ENCODE measurements at regions not wholly inside any gene's neighbourhood (a gene's known extent, or its start where the extent isn't known, plus 50 kb on each side); places are given as distances from the start of the nearest gene placed in this dataset.

DNA sequence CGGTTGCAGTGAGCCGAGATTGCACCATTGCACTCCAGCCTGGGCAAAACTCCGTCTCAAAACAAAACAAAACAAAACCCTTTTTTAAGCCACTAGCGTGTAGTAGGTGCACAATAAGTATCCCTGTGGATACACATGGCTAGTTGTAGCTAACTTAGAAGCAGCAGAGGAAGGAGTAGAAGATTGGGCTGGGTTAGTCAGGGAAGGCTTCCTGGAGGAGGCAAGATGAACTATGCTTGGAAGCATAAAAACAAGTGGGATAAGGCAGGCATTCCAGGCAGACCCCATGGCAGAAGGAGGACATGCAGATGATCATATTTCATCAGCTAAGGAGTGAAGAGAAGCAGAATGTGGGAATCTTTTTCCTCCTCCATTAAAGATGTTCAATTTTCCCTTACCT lies 83.4 kb downstream of the IRX5 start:
- no peaks in the 10 kb centered on the region for H3K4me1 ChIP-seq
- 88% methylated on average over 2 of the region's 4 CpGs; no CpG with 5 or more reads in 1 of the 2 donors for WGBS, 2 donors (ENCODE audit: low coverage in 1 of 2)
- H3K4me3 ChIP-seq, result no peak overlapping the region

GRCh38 chr16:55015181-55015913 lies 84.7 kb downstream of the IRX5 start:
- Histone ChIP-seq H3K9me3 (peaks cover 0 to 3% (median 0%) of the 10 kb centered on the region in 3 donors), H3K36me3 (no peaks in the 10 kb centered on the region), H3K27me3 (peaks cover 19% of the 10 kb centered on the region), H3K4me1 (no peaks in the 10 kb centered on the region), H3K27ac (no peak overlapping the region), H3K4me3 (no peak overlapping the region)
- TF ChIP-seq EP300 (IDR thresholded peaks at IDR 0.05), result no peak
- WGBS, 2 donors (ENCODE audit: low coverage in 1 of 2), result 61 to 64% methylated on average over 5 to 8 of the region's 10 CpGs
- ATAC-seq, result no peak

More for the DNA sequence above, 83.4 kb downstream of the IRX5 start:
- Histone ChIP-seq H3K36me3 (no peaks in the 10 kb centered on the region), H3K9me3 (no peaks in the 10 kb centered on the region), H3K27ac (no peak overlapping the region), H3K27me3 (peaks cover 18% of the 10 kb centered on the region)
- TF ChIP-seq POLR2AphosphoS5 (IDR thresholded peaks at IDR 0.05) (no peak), CTCF (IDR thresholded peaks at IDR 0.05) (no peak), POLR2A (IDR thresholded peaks at IDR 0.05) (no peak), EP300 (IDR thresholded peaks at IDR 0.05) (no peak)
- ATAC-seq, result no peak

DNA sequence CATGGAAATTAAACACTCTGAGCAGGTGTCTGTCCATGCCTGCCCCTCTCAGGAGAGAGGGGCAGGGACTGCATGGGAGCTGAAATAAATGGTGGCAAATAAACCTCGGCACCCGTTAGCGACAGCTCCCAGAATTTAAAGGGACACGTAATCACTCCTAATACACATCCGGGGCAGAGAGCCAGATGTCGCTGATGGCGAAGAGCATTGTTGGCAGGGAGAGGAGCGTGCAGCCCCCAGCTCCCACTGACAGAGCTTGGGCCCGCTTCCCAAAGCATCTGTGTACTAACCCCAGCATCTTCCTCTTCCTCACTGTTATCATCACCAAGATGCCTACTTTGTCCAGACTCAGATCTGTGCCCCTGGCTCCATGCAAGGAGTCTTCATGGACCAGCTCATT lies 85.8 kb downstream of the IRX5 start:
- WGBS, 2 donors (ENCODE audit: low coverage in 1 of 2), result 64 to 92% methylated on average over 2 to 3 of the region's 9 CpGs
- H3K27ac ChIP-seq, result no peak overlapping the region
- peaks cover 21% of the 10 kb centered on the region for H3K27me3 ChIP-seq
- H3K9me3 ChIP-seq, result peaks cover 0 to 15% (median 0%) of the 10 kb centered on the region in 3 donors
- H3K36me3 ChIP-seq, result no peaks in the 10 kb centered on the region
- no peaks in the 10 kb centered on the region for H3K4me1 ChIP-seq
- no peak overlapping the region for H3K4me3 ChIP-seq
- TF ChIP-seq CTCF (IDR thresholded peaks at IDR 0.05), result no peak
- TF ChIP-seq EP300 (IDR thresholded peaks at IDR 0.05), result no peak
- no peak for TF ChIP-seq POLR2AphosphoS5 (IDR thresholded peaks at IDR 0.05)
- TF ChIP-seq POLR2A (IDR thresholded peaks at IDR 0.05), result no peak
- ATAC-seq, result no peak

- H3K9me3 ChIP-seq, result peaks cover 0 to 23% (median 0%) of the 10 kb centered on the region in 3 donors
- WGBS, 2 donors (ENCODE audit: low coverage in 1 of 2), result 41% methylated on average over 5 of the region's 6 CpGs; no CpG with 5 or more reads in 1 of the 2 donors
- ATAC-seq, result no peak
- no peaks in the 10 kb centered on the region for H3K36me3 ChIP-seq
- H3K27ac ChIP-seq, result no peak overlapping the region
- H3K4me1 ChIP-seq, result no peaks in the 10 kb centered on the region
- TF ChIP-seq CTCF (IDR thresholded peaks at IDR 0.05) (no peak), POLR2AphosphoS5 (IDR thresholded peaks at IDR 0.05) (no peak), POLR2A (IDR thresholded peaks at IDR 0.05) (no peak), EP300 (IDR thresholded peaks at IDR 0.05) (no peak)
- no peak overlapping the region for H3K4me3 ChIP-seq
- peaks cover 29% of the 10 kb centered on the region for H3K27me3 ChIP-seq
These were observed 86.7 kb downstream of the IRX5 start for GRCh38 chr16:55017321-55017720.

- no peak for ATAC-seq
These were observed 88.2 kb downstream of the IRX5 start for GRCh38 chr16:55018881-55019280.

More at GRCh38 chr16:55018881-55019280, 88.2 kb downstream of the IRX5 start:
- Histone ChIP-seq H3K4me3 (no peak overlapping the region), H3K27me3 (peaks cover 30% of the 10 kb centered on the region), H3K36me3 (no peaks in the 10 kb centered on the region), H3K4me1 (no peaks in the 10 kb centered on the region), H3K9me3 (peaks cover 0 to 25% (median 0%) of the 10 kb centered on the region in 3 donors), H3K27ac (no peak overlapping the region)
- WGBS, 2 donors (ENCODE audit: low coverage in 1 of 2), result 40 to 80% methylated on average over 1 to 2 of the region's 24 CpGs
- no peak for TF ChIP-seq POLR2A (IDR thresholded peaks at IDR 0.05)
- no peak for TF ChIP-seq POLR2AphosphoS5 (IDR thresholded peaks at IDR 0.05)
- no peak for TF ChIP-seq EP300 (IDR thresholded peaks at IDR 0.05)
- TF ChIP-seq CTCF (IDR thresholded peaks at IDR 0.05), result no peak
